NT2/D1 (cell line): ENCODE measurements at regions not wholly inside any gene's neighbourhood (a gene's known extent, or its start where the extent isn't known, plus 50 kb on each side); places are given as distances from the start of the nearest gene placed in this dataset.

ENCODE experiments used
- SUZ12 ChIP-seq: IDR thresholded peaks from 2 replicates; pipeline ENCODE4 v1.6.1; 2011; ENCODE audit not compliant: insufficient read length, insufficient read depth; ENCODE audit errors: extremely low read depth
- YY1 ChIP-seq: IDR thresholded peaks from 2 replicates; pipeline ENCODE4 v1.6.1; 2011; ENCODE audit not compliant: insufficient read length, insufficient read depth
- ZNF274 ChIP-seq: IDR thresholded peaks from 2 replicates; pipeline ENCODE4 v1.6.1; 2011; ENCODE audit warnings: mild to moderate bottlenecking, low read depth, low read length

DNA sequence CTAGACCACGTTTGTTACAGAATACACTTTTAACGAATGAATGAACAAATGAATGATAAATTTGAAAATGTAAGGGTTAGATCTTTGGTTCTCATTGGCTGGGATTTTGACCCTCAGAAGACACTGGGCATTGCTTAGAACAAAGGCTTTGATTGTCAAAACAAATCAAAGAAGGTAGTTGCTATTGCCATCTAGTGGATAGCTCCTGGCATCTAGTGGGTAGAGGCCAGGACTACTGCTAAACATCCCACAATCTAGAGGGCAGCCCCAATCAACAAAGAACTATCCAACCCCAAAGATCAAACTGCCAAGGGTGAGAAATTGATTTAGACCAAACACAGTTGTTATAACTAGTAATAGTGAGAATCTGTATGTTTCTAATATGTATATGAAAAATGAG is 552.3 kb downstream of the KCNJ3 start:
- no peak for TF ChIP-seq SUZ12
- no peak for TF ChIP-seq ZNF274
- TF ChIP-seq YY1 = no peak
